ENCODE measurements at regions not wholly inside any gene's neighbourhood (a gene's known extent, or its start where the extent isn't known, plus 50 kb on each side); places are given as distances from the start of the nearest gene placed in this dataset.

DNA sequence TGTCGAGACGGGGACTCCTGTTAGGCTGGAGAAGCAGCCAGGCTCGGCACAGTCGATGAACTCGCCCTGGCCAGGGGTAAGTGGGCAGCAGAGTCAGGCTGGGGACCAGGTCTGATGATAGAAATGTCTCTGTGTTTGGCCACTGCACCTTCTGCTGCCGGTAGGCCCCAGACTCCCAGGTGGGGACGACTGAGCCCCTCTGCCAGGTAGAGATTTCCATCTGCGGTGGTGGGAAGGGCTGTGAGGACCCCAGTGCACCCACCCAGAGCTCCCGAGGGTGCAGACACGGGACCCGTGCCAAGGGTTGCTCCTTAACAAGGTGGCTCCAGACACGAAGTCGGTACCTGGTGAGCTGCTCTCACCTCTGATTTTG is 862.5 kb downstream of the TBC1D22A start:
- Histone ChIP-seq H4K20me1 (ENCODE audit: insufficient read depth, low read length) (no peaks in the 10 kb centered on the region), H2AFZ (ENCODE audit: low read length) (no peak overlapping the region), H3K79me2 (ENCODE audit: low read length) (no peaks in the 10 kb centered on the region), H3K4me1 (ENCODE audit: low read length) (peaks cover 6% of the 10 kb centered on the region; the same call in 1 of the 2 replicates), H3K9ac (ENCODE audit: low read length) (no peak overlapping the region), H3F3A (ENCODE audit: insufficient read depth, low read length) (no peaks in the 10 kb centered on the region), H3K27ac (ENCODE audit: low read length) (no peak overlapping the region), H3K36me3 (replicated peaks; ENCODE audit: insufficient read depth, low read length) (no peaks in the 10 kb centered on the region), H3K4me3 (ENCODE audit: low read length) (no peak overlapping the region), H3K4me2 (ENCODE audit: low read depth, low read length) (no peak overlapping the region), H3K9me2 (replicated peaks; ENCODE audit: insufficient read depth, low read length) (no peaks in the 10 kb centered on the region), H3K9me3 (replicated peaks; ENCODE audit: insufficient read depth, low read length) (no peaks in the 10 kb centered on the region), H3K27me3 (replicated peaks; ENCODE audit: insufficient read depth, low read length) (no peaks in the 10 kb centered on the region)
- TF ChIP-seq EZH2 (optimal IDR thresholded peaks at IDR 0.05; ENCODE audit: low read depth, low read length), result no peak
- no peak for TF ChIP-seq EZH2phosphoT487 (IDR thresholded peaks at IDR 0.05; ENCODE audit: low read length)
- TF ChIP-seq, protein P1, sequence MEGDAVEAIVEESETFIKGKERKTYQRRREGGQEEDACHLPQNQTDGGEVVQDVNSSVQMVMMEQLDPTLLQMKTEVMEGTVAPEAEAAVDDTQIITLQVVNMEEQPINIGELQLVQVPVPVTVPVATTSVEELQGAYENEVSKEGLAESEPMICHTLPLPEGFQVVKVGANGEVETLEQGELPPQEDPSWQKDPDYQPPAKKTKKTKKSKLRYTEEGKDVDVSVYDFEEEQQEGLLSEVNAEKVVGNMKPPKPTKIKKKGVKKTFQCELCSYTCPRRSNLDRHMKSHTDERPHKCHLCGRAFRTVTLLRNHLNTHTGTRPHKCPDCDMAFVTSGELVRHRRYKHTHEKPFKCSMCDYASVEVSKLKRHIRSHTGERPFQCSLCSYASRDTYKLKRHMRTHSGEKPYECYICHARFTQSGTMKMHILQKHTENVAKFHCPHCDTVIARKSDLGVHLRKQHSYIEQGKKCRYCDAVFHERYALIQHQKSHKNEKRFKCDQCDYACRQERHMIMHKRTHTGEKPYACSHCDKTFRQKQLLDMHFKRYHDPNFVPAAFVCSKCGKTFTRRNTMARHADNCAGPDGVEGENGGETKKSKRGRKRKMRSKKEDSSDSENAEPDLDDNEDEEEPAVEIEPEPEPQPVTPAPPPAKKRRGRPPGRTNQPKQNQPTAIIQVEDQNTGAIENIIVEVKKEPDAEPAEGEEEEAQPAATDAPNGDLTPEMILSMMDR (IDR thresholded peaks at IDR 0.05; ENCODE audit: low read length), result no peak
- DNase-seq, result no peak

DNA sequence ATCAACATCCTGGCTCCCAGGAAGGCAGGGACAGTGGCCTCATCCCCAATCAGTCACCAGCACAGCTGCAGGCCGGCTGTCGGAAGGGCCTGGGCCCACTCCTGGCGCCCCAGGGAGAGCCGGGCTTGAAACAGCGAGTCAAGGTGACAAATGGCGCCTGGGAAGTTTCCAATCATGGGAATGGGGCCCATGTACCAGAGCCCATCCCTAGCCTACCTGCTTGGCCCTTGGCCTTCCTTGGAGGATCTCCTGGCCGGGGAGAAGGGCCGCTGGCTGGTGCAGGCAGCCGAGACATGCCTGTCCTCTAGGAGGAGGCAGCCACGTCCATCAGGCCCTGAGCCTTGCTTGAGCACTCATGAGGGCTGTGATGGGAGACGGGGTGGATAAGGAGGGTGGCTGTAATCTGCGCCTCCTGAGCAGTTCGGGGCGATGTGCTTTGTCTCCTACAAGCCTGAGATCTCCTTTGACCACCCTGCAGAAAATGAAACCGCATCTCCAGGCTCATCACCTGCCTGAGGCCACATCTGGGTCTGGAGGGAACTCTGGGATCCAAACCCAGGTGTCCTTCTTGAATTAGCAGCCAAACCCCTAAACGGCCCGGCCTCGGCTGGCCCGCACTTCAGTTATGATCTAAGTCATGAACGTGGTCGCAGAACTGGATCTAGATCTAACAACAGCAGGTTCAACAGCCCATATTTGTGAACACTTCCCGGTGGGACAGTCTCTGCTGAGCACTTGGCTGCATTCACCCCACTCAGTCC is 862.0 kb downstream of the TBC1D22A start:
- no peak overlapping the region for H3K4me2 ChIP-seq (ENCODE audit: low read depth, low read length)
- no peak overlapping the region for H3K9ac ChIP-seq (ENCODE audit: low read length)

GRCh38 chr22:47623763-47624148 is 861.3 kb downstream of the TBC1D22A start:
- Histone ChIP-seq H3K79me2 (ENCODE audit: low read length) (no peaks in the 10 kb centered on the region), H3K9ac (ENCODE audit: low read length) (no peak overlapping the region), H3K27ac (ENCODE audit: low read length) (no peak overlapping the region), H4K20me1 (ENCODE audit: insufficient read depth, low read length) (no peaks in the 10 kb centered on the region), H3F3A (ENCODE audit: insufficient read depth, low read length) (no peaks in the 10 kb centered on the region), H3K4me2 (ENCODE audit: low read depth, low read length) (no peak overlapping the region), H3K9me2 (replicated peaks; ENCODE audit: insufficient read depth, low read length) (no peaks in the 10 kb centered on the region), H3K9me3 (replicated peaks; ENCODE audit: insufficient read depth, low read length) (no peaks in the 10 kb centered on the region), H3K4me3 (ENCODE audit: low read length) (no peak overlapping the region), H3K36me3 (replicated peaks; ENCODE audit: insufficient read depth, low read length) (no peaks in the 10 kb centered on the region), H3K27me3 (replicated peaks; ENCODE audit: insufficient read depth, low read length) (no peaks in the 10 kb centered on the region), H3K4me1 (ENCODE audit: low read length) (peaks cover 6% of the 10 kb centered on the region; the same call in 1 of the 2 replicates), H2AFZ (ENCODE audit: low read length) (no peak overlapping the region)
- TF ChIP-seq EZH2 (optimal IDR thresholded peaks at IDR 0.05; ENCODE audit: low read depth, low read length), result no peak
- TF ChIP-seq, protein P1 (IDR thresholded peaks at IDR 0.05; ENCODE audit: low read length), result no peak
- no peak for TF ChIP-seq EZH2phosphoT487 (IDR thresholded peaks at IDR 0.05; ENCODE audit: low read length)
- no peak for DNase-seq

More for the DNA sequence above, 862.0 kb downstream of the TBC1D22A start:
- H3K9me2 ChIP-seq (replicated peaks; ENCODE audit: insufficient read depth, low read length), result no peaks in the 10 kb centered on the region
- H4K20me1 ChIP-seq (ENCODE audit: insufficient read depth, low read length), result no peaks in the 10 kb centered on the region
- H3K79me2 ChIP-seq (ENCODE audit: low read length), result no peaks in the 10 kb centered on the region
- no peak overlapping the region for H2AFZ ChIP-seq (ENCODE audit: low read length)
- H3K27me3 ChIP-seq (replicated peaks; ENCODE audit: insufficient read depth, low read length), result no peaks in the 10 kb centered on the region
- peaks cover 6% of the 10 kb centered on the region; the same call in 1 of the 2 replicates for H3K4me1 ChIP-seq (ENCODE audit: low read length)
- H3K27ac ChIP-seq (ENCODE audit: low read length), result no peak overlapping the region
- DNase-seq, result no peak
- H3K36me3 ChIP-seq (replicated peaks; ENCODE audit: insufficient read depth, low read length), result no peaks in the 10 kb centered on the region
- TF ChIP-seq EZH2phosphoT487 (IDR thresholded peaks at IDR 0.05; ENCODE audit: low read length) (no peak), EZH2 (optimal IDR thresholded peaks at IDR 0.05; ENCODE audit: low read depth, low read length) (no peak)
- TF ChIP-seq, protein P1 (IDR thresholded peaks at IDR 0.05; ENCODE audit: low read length), result no peak
- no peaks in the 10 kb centered on the region for H3F3A ChIP-seq (ENCODE audit: insufficient read depth, low read length)
- H3K4me3 ChIP-seq (ENCODE audit: low read length), result no peak overlapping the region
- H3K9me3 ChIP-seq (replicated peaks; ENCODE audit: insufficient read depth, low read length), result no peaks in the 10 kb centered on the region

Measured in MM.1S (cell line).